ENCODE measurements at regions not wholly inside any gene's neighbourhood (a gene's known extent, or its start where the extent isn't known, plus 50 kb on each side); places are given as distances from the start of the nearest gene placed in this dataset.
"Not testable (repeated sequence)": the region's sequence is repeated elsewhere in the genome, so short reads cannot be mapped to it uniquely, and the experiment has no call there.

DNA sequence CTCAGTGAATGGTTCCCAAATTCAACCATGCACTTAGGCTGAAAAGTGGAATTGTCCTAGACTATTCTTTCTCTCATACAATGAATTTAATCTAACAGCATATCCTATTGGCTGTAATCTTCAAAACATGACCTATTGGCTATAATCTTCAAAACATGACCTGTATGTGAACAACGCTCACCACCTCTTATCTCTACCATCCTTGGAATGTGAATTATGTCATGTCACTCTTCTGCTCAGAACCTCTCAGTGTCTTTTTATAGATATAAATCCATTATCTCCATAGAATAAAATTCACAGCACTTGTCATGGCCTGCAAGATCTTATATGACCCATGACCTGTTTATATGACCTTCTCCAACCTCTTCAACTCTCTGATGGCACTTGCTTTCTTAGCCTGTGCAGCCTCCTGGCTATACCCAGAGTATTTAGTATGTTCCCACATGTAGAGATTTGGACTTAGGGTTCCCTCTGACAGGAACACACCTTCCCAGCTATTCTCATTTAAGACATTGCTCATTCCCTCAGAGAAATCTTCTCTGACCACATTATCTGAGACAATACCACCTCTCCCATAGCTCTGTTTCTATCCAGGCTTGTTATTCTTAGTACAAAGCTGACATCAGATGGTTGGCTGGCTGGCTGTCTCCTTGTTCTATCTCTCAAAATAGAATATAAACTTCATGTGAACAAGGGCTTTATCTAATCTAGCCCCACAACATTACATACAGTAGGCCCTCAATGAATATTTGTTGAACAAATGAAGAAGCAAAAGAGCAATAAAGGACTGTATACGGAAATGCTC, 275.0 kb upstream of the PREP start:
- no peaks in the 10 kb centered on the region for H3K27me3 Mint-ChIP-seq
- no peak for DNase-seq (ENCODE audit: low spot score, unreplicated experiment)
- H3K4me1 Mint-ChIP-seq (ENCODE audit: low read depth), result no peaks in the 10 kb centered on the region
- H3K9me3 Mint-ChIP-seq (ENCODE audit: low read depth), result peaks cover 19% of the 10 kb centered on the region
- no peak overlapping the region for H3K4me3 Mint-ChIP-seq (ENCODE audit: low read depth)
- no peak overlapping the region for H3K27ac Mint-ChIP-seq
- H3K36me3 Mint-ChIP-seq (ENCODE audit: insufficient read depth), result no peaks in the 10 kb centered on the region
- no peak for TF ChIP-seq CTCF (IDR thresholded peaks at IDR 0.05; ENCODE audit: unreplicated experiment)

GRCh38 chr6:105676857-105677256, 274.0 kb upstream of the PREP start:
- no peaks in the 10 kb centered on the region for H3K36me3 Mint-ChIP-seq (ENCODE audit: insufficient read depth)
- TF ChIP-seq CTCF (IDR thresholded peaks at IDR 0.05; ENCODE audit: unreplicated experiment), result no peak
- no peaks in the 10 kb centered on the region for H3K27me3 Mint-ChIP-seq
- DNase-seq (ENCODE audit: low spot score, unreplicated experiment), result no peak
- no peak overlapping the region for H3K4me3 Mint-ChIP-seq (ENCODE audit: low read depth)
- H3K4me1 Mint-ChIP-seq (ENCODE audit: low read depth), result no peaks in the 10 kb centered on the region
- H3K27ac Mint-ChIP-seq, result no peak overlapping the region
- H3K9me3 Mint-ChIP-seq (ENCODE audit: low read depth), result peaks cover 25% of the 10 kb centered on the region

GRCh38 chr6:105675715-105676397, 273.0 kb upstream of the PREP start:
- no peak overlapping the region for H3K27ac Mint-ChIP-seq
- no peaks in the 10 kb centered on the region for H3K4me1 Mint-ChIP-seq (ENCODE audit: low read depth)
- no peak for TF ChIP-seq CTCF (IDR thresholded peaks at IDR 0.05; ENCODE audit: unreplicated experiment)
- DNase-seq (ENCODE audit: low spot score, unreplicated experiment), result no peak
- H3K4me3 Mint-ChIP-seq (ENCODE audit: low read depth), result no peak overlapping the region
- H3K36me3 Mint-ChIP-seq (ENCODE audit: insufficient read depth), result no peaks in the 10 kb centered on the region
- peaks cover 15% of the 10 kb centered on the region for H3K9me3 Mint-ChIP-seq (ENCODE audit: low read depth)
- no peaks in the 10 kb centered on the region for H3K27me3 Mint-ChIP-seq

DNA sequence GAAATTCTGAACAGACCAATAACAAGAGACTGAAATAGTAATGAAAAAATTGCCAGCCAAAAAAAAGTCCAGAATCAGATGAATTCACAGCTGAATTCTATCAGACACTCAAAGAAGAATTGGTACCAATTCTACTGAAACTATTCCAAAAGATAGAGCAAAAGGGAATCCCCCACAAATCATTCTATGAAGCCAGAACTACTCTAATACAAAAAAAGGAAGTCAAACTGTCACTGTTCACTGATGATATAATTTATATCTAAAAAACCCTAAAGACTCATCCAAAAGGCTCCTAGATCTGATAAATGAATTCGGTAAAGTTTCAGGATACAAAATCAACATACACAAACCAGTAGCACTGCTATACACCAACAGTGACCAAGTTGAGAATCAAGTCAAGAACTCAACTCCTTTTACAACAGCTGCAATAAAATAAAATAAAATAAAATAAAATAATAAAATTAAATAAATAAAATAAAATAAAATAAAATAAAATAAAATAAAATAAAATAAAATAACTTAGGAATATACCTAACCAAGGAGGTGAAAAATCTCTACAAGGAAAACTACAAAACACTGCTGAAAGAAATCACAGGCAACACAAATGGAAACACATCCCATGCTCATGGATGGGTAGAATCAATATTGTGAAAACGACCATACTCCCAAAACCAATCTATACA, 270.1 kb upstream of the PREP start:
- not testable (repeated sequence) for H3K27ac Mint-ChIP-seq; DNase-seq (ENCODE audit: low spot score, unreplicated experiment); H3K4me1 Mint-ChIP-seq (ENCODE audit: low read depth); H3K4me3 Mint-ChIP-seq (ENCODE audit: low read depth); H3K27me3 Mint-ChIP-seq; H3K36me3 Mint-ChIP-seq (ENCODE audit: insufficient read depth)
- H3K9me3 Mint-ChIP-seq (ENCODE audit: low read depth), result peaks cover 14% of the 10 kb centered on the region

- Mint-ChIP-seq H3K27ac (no peak overlapping the region), H3K27me3 (no peaks in the 10 kb centered on the region), H3K9me3 (ENCODE audit: low read depth) (peaks cover 23% of the 10 kb centered on the region), H3K4me3 (ENCODE audit: low read depth) (no peak overlapping the region), H3K4me1 (ENCODE audit: low read depth) (no peaks in the 10 kb centered on the region), H3K36me3 (ENCODE audit: insufficient read depth) (no peaks in the 10 kb centered on the region)
- DNase-seq (ENCODE audit: low spot score, unreplicated experiment), result no peak
- no peak for TF ChIP-seq CTCF (IDR thresholded peaks at IDR 0.05; ENCODE audit: unreplicated experiment)
Observed at GRCh38 chr6:105669232-105669631, 266.4 kb upstream of the PREP start.
